ENCODE measurements at regions not wholly inside any gene's neighbourhood (a gene's known extent, or its start where the extent isn't known, plus 50 kb on each side); places are given as distances from the start of the nearest gene placed in this dataset.

DNA sequence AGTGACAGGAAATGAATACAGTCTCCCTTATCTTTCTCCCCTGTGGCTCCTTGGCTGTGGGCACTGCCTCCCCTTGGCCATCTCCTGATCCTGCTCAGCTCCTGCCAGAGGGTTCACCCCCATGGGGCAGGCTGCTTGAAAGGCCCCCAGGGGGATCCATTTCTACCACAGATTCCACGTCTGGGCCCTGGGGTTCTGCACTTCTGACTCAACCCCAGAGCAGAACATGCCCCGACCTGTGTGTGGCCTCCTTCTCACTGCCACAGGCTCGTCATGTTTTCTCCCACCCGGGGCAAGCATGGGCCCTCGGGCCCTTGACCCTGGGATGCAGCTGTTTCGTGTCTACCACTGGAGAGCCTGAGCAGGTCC lies 122.2 kb downstream of the ACKR3 start:
- TF ChIP-seq, protein P1, sequence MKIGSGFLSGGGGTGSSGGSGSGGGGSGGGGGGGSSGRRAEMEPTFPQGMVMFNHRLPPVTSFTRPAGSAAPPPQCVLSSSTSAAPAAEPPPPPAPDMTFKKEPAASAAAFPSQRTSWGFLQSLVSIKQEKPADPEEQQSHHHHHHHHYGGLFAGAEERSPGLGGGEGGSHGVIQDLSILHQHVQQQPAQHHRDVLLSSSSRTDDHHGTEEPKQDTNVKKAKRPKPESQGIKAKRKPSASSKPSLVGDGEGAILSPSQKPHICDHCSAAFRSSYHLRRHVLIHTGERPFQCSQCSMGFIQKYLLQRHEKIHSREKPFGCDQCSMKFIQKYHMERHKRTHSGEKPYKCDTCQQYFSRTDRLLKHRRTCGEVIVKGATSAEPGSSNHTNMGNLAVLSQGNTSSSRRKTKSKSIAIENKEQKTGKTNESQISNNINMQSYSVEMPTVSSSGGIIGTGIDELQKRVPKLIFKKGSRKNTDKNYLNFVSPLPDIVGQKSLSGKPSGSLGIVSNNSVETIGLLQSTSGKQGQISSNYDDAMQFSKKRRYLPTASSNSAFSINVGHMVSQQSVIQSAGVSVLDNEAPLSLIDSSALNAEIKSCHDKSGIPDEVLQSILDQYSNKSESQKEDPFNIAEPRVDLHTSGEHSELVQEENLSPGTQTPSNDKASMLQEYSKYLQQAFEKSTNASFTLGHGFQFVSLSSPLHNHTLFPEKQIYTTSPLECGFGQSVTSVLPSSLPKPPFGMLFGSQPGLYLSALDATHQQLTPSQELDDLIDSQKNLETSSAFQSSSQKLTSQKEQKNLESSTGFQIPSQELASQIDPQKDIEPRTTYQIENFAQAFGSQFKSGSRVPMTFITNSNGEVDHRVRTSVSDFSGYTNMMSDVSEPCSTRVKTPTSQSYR (CRISPR knock-in tag; IDR thresholded peaks at IDR 0.05): no peak
- TF ChIP-seq, protein P2, sequence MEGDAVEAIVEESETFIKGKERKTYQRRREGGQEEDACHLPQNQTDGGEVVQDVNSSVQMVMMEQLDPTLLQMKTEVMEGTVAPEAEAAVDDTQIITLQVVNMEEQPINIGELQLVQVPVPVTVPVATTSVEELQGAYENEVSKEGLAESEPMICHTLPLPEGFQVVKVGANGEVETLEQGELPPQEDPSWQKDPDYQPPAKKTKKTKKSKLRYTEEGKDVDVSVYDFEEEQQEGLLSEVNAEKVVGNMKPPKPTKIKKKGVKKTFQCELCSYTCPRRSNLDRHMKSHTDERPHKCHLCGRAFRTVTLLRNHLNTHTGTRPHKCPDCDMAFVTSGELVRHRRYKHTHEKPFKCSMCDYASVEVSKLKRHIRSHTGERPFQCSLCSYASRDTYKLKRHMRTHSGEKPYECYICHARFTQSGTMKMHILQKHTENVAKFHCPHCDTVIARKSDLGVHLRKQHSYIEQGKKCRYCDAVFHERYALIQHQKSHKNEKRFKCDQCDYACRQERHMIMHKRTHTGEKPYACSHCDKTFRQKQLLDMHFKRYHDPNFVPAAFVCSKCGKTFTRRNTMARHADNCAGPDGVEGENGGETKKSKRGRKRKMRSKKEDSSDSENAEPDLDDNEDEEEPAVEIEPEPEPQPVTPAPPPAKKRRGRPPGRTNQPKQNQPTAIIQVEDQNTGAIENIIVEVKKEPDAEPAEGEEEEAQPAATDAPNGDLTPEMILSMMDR (IDR thresholded peaks at IDR 0.05): no peak
- TF ChIP-seq ATF1 (CRISPR knock-in tag; IDR thresholded peaks at IDR 0.05) (no peak), NR1H2 (CRISPR knock-in tag; IDR thresholded peaks at IDR 0.05) (no peak), ZBTB21 (CRISPR knock-in tag; IDR thresholded peaks at IDR 0.05; ENCODE audit: borderline replicate concordance) (no peak), ETV6 (CRISPR knock-in tag; IDR thresholded peaks at IDR 0.05) (no peak)
- TF ChIP-seq, protein P3, sequence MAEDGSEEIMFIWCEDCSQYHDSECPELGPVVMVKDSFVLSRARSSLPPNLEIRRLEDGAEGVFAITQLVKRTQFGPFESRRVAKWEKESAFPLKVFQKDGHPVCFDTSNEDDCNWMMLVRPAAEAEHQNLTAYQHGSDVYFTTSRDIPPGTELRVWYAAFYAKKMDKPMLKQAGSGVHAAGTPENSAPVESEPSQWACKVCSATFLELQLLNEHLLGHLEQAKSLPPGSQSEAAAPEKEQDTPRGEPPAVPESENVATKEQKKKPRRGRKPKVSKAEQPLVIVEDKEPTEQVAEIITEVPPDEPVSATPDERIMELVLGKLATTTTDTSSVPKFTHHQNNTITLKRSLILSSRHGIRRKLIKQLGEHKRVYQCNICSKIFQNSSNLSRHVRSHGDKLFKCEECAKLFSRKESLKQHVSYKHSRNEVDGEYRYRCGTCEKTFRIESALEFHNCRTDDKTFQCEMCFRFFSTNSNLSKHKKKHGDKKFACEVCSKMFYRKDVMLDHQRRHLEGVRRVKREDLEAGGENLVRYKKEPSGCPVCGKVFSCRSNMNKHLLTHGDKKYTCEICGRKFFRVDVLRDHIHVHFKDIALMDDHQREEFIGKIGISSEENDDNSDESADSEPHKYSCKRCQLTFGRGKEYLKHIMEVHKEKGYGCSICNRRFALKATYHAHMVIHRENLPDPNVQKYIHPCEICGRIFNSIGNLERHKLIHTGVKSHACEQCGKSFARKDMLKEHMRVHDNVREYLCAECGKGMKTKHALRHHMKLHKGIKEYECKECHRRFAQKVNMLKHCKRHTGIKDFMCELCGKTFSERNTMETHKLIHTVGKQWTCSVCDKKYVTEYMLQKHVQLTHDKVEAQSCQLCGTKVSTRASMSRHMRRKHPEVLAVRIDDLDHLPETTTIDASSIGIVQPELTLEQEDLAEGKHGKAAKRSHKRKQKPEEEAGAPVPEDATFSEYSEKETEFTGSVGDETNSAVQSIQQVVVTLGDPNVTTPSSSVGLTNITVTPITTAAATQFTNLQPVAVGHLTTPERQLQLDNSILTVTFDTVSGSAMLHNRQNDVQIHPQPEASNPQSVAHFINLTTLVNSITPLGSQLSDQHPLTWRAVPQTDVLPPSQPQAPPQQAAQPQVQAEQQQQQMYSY (CRISPR knock-in tag; IDR thresholded peaks at IDR 0.05): no peak
- TF ChIP-seq, protein P4, sequence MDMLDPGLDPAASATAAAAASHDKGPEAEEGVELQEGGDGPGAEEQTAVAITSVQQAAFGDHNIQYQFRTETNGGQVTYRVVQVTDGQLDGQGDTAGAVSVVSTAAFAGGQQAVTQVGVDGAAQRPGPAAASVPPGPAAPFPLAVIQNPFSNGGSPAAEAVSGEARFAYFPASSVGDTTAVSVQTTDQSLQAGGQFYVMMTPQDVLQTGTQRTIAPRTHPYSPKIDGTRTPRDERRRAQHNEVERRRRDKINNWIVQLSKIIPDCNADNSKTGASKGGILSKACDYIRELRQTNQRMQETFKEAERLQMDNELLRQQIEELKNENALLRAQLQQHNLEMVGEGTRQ (CRISPR knock-in tag; IDR thresholded peaks at IDR 0.05): no peak
